Vagina (tissue), 2 donors: ENCODE measurements at regions not wholly inside any gene's neighbourhood (a gene's known extent, or its start where the extent isn't known, plus 50 kb on each side); places are given as distances from the start of the nearest gene placed in this dataset.
"Not testable (repeated sequence)": the region's sequence is repeated elsewhere in the genome, so short reads cannot be mapped to it uniquely, and the experiment has no call there.

Experiments
- DNase-seq, 2 donors: peaks; one replicate each; pipeline ENCODE4 v3.0.0-alpha.2; 2017; ENCODE audit errors: extremely low spot score in 2 of 2
- H3K27ac ChIP-seq: fragments of 200-600 bp; sonication (generic); one replicate; pipeline ENCODE4 v1.5.1; 2019
- H3K27me3 ChIP-seq: fragments of 200-600 bp; sonication (generic); one replicate; pipeline ENCODE4 v1.5.1; 2019
- H3K36me3 ChIP-seq, 2 donors: fragments of 200-600 bp; sonication (generic); one replicate each; pipeline ENCODE4 v1.5.1; 2017 to 2019
- H3K4me1 ChIP-seq: fragments of 200-600 bp; sonication (generic); one replicate; pipeline ENCODE4 v1.5.1; 2019
- H3K4me3 ChIP-seq, 2 donors: fragments of 200-600 bp; sonication (generic); 1 replicate in 1 of 2; 2 replicates in 1 of 2; pipeline ENCODE4 v1.5.1; 2016 to 2019
- H3K9me3 ChIP-seq: fragments of 200-600 bp; sonication (generic); one replicate; pipeline ENCODE4 v1.5.1; 2019
- POLR2A ChIP-seq, 2 donors: fragments of 450-650 bp; IDR thresholded peaks; one replicate each; pipeline ENCODE4 v1.6.1; 2017; ENCODE audit warnings: antibody characterized with exemption in 2 of 2, mild to moderate bottlenecking in 2 of 2, moderate library complexity in 2 of 2
- POLR2AphosphoS5 ChIP-seq, 2 donors: sonication (generic); formaldehyde crosslinking; IDR thresholded peaks; one replicate each; pipeline ENCODE4 v1.9.0; 2017; ENCODE audit warnings: antibody characterized with exemption in 2 of 2, mild to moderate bottlenecking in 2 of 2, low read depth in 1 of 2; ENCODE audit not compliant: insufficient read depth in 1 of 2
- intact Hi-C: fragments of 100-400 bp; cut with DNase I; formaldehyde crosslinking; loops from one replicate; pipeline ENCODE4 v1.15.1; 2023
- TF ChIP-seq, protein P1 (sequence below), 3 experiments: fragments of 450-650 bp in 2 of 3; fragments of 200-600 bp in 1 of 3; sonication (generic) in 1 of 3; IDR thresholded peaks; one replicate each; pipeline ENCODE4 v1.5.1; 2017 to 2019; ENCODE audit warnings: antibody characterized with exemption in 3 of 3, mild to moderate bottlenecking in 2 of 3, moderate library complexity in 2 of 3

DNA sequence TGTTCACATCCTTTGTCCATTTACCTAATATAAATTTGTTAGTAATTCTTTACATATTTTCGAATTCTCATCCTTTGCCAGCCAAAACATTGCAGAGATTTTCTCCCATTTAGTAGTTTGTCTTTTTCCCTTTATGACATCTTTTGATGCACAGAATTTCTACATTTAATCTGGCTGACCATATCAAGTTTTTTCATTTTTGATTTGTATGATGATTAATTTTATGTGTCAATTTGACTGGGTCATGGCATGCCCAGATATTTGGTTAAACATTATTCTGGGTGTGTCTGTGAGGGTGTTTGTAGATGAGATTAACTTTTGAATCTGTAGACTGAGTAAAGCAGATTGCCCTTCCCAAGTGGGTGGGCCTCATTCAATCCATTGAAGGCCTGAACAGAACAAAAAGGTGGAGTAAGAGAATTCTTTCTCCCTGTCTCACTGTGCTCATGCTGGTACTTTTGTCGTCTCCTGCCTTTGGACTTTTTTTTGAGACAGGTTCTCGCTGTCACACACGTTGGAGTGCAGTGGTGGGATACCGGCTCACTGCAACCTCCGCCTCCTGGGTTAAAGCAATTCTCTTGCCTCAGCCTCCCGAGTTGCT, 72.1 kb upstream of the EPB41L1 start:
- intact Hi-C loops: no loop called here
- no peak for DNase-seq
- no peak overlapping the region for H3K4me3 ChIP-seq
- no peaks in the 10 kb centered on the region for H3K36me3 ChIP-seq
- TF ChIP-seq, protein P1, sequence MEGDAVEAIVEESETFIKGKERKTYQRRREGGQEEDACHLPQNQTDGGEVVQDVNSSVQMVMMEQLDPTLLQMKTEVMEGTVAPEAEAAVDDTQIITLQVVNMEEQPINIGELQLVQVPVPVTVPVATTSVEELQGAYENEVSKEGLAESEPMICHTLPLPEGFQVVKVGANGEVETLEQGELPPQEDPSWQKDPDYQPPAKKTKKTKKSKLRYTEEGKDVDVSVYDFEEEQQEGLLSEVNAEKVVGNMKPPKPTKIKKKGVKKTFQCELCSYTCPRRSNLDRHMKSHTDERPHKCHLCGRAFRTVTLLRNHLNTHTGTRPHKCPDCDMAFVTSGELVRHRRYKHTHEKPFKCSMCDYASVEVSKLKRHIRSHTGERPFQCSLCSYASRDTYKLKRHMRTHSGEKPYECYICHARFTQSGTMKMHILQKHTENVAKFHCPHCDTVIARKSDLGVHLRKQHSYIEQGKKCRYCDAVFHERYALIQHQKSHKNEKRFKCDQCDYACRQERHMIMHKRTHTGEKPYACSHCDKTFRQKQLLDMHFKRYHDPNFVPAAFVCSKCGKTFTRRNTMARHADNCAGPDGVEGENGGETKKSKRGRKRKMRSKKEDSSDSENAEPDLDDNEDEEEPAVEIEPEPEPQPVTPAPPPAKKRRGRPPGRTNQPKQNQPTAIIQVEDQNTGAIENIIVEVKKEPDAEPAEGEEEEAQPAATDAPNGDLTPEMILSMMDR (IDR thresholded peaks at IDR 0.05): no peak
- H3K9me3 ChIP-seq: no peaks in the 10 kb centered on the region
- H3K27me3 ChIP-seq: no peaks in the 10 kb centered on the region
- H3K4me1 ChIP-seq: peaks cover 5% of the 10 kb centered on the region
- H3K27ac ChIP-seq: no peak overlapping the region

DNA sequence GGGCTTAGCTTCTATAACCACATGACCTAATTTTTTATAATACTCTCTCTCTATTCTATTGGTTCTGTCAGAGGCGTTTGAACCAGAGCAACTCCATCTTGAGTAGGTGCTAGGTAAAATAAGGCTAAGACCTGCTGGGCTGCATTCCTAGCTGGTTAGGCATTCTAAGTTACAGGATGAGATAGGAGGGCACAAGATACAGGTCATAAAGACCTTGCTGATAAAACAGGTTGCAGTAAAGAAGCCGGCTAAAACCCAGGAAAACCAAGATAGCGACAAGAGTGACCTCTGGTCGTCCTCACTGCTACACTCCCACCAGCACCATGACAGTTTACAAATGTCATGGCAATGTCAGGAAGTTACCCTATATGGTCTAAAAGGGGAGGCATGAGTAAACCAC, 71.3 kb upstream of the EPB41L1 start:
- H3K4me3 ChIP-seq, H3K27me3 ChIP-seq, H3K9me3 ChIP-seq, H3K4me1 ChIP-seq, DNase-seq, H3K36me3 ChIP-seq, H3K27ac ChIP-seq, intact Hi-C loops: not testable (repeated sequence)

DNA sequence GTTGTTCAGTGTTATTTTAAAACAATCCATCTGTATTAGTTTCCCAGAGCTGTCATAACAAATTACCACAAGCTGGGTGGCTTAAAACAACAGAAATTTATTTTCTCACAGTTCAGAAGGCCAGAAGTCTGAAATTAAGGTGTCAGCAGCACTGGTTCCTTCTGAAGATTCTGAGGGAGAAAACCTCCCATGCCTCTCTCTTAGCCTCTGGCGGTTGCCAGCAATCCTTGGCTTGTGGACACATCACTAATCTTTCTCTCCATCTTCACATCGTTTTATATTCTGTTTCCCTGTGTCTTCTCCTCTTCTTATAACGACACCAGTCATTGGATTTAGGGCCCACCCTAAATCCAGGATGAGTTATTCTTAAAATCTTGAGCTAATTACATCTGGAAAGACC, 70.2 kb upstream of the EPB41L1 start:
- H3K27me3 ChIP-seq: no peaks in the 10 kb centered on the region
- H3K4me3 ChIP-seq: no peak overlapping the region
- DNase-seq: no peak
- no peak for TF ChIP-seq POLR2A (IDR thresholded peaks at IDR 0.05)
- TF ChIP-seq POLR2AphosphoS5 (IDR thresholded peaks at IDR 0.05; ENCODE audit: insufficient read depth in 1 of 2, low read depth in 1 of 2): no peak
- TF ChIP-seq, protein P1 (IDR thresholded peaks at IDR 0.05): no peak
- H3K27ac ChIP-seq: no peak overlapping the region
- H3K9me3 ChIP-seq: no peaks in the 10 kb centered on the region
- H3K36me3 ChIP-seq: no peaks in the 10 kb centered on the region
- peaks cover 5% of the 10 kb centered on the region for H3K4me1 ChIP-seq
- intact Hi-C loops: no loop called here

DNA sequence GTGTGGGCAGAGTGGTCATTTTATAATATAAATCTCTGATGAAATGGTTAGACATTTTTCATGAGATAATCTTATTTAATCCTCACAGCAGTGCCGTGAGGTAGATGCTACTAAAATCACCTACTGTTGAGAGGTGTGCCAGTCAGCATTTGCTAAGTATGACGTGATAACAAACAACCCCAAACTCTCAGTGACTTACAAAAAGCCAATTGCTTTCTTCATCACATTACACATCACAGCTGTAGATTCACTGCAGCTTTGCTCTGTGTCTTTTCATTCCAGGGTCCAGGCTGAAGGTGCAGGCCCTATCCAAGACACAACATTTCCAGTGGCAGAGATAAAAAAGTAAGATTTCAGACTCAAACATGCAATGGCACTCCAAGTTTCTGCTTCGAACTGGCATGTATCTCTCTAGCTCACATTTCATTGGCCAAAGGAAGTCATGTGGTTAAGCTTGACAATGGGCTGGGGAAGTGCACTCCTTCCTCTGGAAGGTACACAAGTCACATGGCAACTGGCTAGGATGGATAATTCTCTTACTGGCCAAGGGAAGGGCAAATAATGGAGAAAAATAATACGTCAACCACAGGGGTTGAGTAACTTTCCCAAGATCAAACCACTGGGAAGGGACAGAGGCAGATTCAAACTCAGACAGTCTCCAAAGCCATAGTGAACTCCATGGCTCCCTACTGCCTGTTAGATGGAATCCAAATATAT, 69.5 kb upstream of the EPB41L1 start:
- peak overlapping the region; percentile 30 for H3K27ac ChIP-seq
- no peak for TF ChIP-seq POLR2AphosphoS5 (IDR thresholded peaks at IDR 0.05; ENCODE audit: insufficient read depth in 1 of 2, low read depth in 1 of 2)
- TF ChIP-seq, protein P1 (IDR thresholded peaks at IDR 0.05): no peak
- TF ChIP-seq POLR2A (IDR thresholded peaks at IDR 0.05): no peak
- intact Hi-C loops: no loop called here
- H3K9me3 ChIP-seq: no peaks in the 10 kb centered on the region
- H3K4me1 ChIP-seq: peaks cover 5% of the 10 kb centered on the region
- H3K27me3 ChIP-seq: no peaks in the 10 kb centered on the region
- no peak for DNase-seq
- no peak overlapping the region for H3K4me3 ChIP-seq
- H3K36me3 ChIP-seq: no peaks in the 10 kb centered on the region

DNA sequence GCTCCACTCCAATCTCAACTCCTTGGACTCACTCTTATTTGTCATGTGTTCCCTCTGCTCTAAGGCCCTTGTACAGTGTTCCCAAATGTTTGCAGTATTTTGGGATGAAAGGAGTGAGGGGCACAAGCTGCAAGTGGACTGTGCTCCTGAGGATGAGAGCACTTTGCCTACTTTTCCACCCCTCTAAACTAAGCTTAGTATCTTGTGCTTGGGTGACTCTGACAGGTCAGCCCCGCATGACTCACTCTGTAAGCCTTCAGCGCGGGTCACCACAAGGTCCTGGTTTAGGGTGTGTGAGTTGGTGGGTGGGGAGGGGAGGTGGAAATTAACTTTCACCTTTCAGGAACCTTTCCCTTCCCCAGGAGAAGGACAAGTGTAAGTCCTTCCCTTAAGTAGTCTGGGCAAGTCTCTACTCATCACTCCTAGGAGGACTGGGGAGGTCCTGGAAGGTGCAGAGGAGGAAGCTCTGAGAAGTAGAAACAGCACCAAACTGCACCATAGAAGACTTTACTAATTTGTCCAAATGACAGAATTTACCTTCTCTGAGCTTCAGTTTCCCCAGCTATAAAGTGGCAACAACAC, 68.8 kb upstream of the EPB41L1 start:
- Histone ChIP-seq H3K4me3 (no peak overlapping the region), H3K9me3 (no peaks in the 10 kb centered on the region), H3K27ac (peak overlapping the region; percentile 30), H3K27me3 (no peaks in the 10 kb centered on the region), H3K36me3 (no peaks in the 10 kb centered on the region), H3K4me1 (peaks cover 5% of the 10 kb centered on the region)
- peak in 1 of 2 donors; percentile 22 for TF ChIP-seq POLR2AphosphoS5 (IDR thresholded peaks at IDR 0.05; ENCODE audit: insufficient read depth in 1 of 2, low read depth in 1 of 2)
- no peak for TF ChIP-seq POLR2A (IDR thresholded peaks at IDR 0.05)
- DNase-seq: no peak
- intact Hi-C loops: no loop called here

DNA sequence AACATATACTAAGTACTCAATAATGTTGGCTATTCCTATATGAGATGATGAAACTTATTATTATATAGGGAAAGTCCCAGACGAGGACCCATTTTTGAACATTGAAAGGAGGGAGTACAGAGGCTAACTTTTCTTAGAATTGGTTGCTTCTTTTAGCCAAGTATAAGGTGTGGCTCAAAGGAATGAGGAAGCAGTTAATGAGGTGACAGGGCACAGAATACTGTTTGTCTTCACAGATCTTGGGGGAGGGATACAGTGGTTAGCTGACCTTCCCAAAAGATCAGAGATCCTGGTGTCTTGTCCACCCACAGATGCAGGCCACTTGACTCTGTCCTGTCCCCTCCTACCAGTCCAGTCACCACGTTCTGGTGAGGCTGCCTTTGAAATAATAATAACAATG, 67.8 kb upstream of the EPB41L1 start:
- DNase-seq: no peak
- H3K27ac ChIP-seq: no peak overlapping the region
- H3K4me1 ChIP-seq: peaks cover 10% of the 10 kb centered on the region
- H3K27me3 ChIP-seq: no peaks in the 10 kb centered on the region
- TF ChIP-seq, protein P1 (IDR thresholded peaks at IDR 0.05): no peak
- TF ChIP-seq POLR2AphosphoS5 (IDR thresholded peaks at IDR 0.05; ENCODE audit: insufficient read depth in 1 of 2, low read depth in 1 of 2) (no peak), POLR2A (IDR thresholded peaks at IDR 0.05) (no peak)
- intact Hi-C loops: no loop called here
- H3K9me3 ChIP-seq: no peaks in the 10 kb centered on the region
- no peak overlapping the region for H3K4me3 ChIP-seq
- no peaks in the 10 kb centered on the region for H3K36me3 ChIP-seq
